Small intestine (tissue), 7 donors: ENCODE measurements at regions not wholly inside any gene's neighbourhood (a gene's known extent, or its start where the extent isn't known, plus 50 kb on each side); places are given as distances from the start of the nearest gene placed in this dataset.

Source experiments
- DNase-seq, 2 donors: peaks; one replicate each; pipeline versions ENCODE4 v3.0.0 to v3.0.0-alpha.2; 2013
- FAIRE-seq: peaks from 2 replicates; lab custom pipeline; 2012; peaks lifted over from hg19 to GRCh38; lab: Jason Lieb, UNC
- H3K27ac ChIP-seq, 3 donors: one replicate each; pipeline ENCODE4 v1.5.1; 2013; ENCODE audit warnings: low read length in 2 of 3, mild to moderate bottlenecking in 2 of 3, control low read depth in 1 of 3, inconsistent platforms in 1 of 3, low read depth in 1 of 3, moderate library complexity in 1 of 3
- H3K27me3 ChIP-seq, 3 donors: one replicate each; pipeline ENCODE4 v1.6.1; 2013; ENCODE audit warnings: low read length in 3 of 3, inconsistent platforms in 1 of 3; ENCODE audit not compliant: control insufficient read depth in 3 of 3, insufficient read depth in 3 of 3
- H3K36me3 ChIP-seq, 3 donors: one replicate each; pipeline ENCODE4 v1.6.1; 2013; ENCODE audit warnings: low read length in 3 of 3, inconsistent platforms in 1 of 3, low read depth in 1 of 3, mild to moderate bottlenecking in 1 of 3, moderate library complexity in 1 of 3; ENCODE audit not compliant: control insufficient read depth in 3 of 3, insufficient read depth in 2 of 3
- H3K4me1 ChIP-seq, 3 donors: one replicate each; pipeline ENCODE4 v1.6.1; 2013; ENCODE audit warnings: low read length in 2 of 3, inconsistent platforms in 1 of 3, low read depth in 1 of 3, mild to moderate bottlenecking in 1 of 3, moderate library complexity in 1 of 3; ENCODE audit not compliant: control insufficient read depth in 3 of 3, insufficient read depth in 2 of 3
- H3K4me3 ChIP-seq, 3 donors: one replicate each; pipeline ENCODE4 v1.5.1; 2013; ENCODE audit warnings: low read length in 3 of 3, control low read depth in 1 of 3, inconsistent platforms in 1 of 3, low read depth in 1 of 3, mild to moderate bottlenecking in 1 of 3, moderate library complexity in 1 of 3
- H3K9me3 ChIP-seq, 2 donors: one replicate each; pipeline ENCODE4 v1.6.1; 2013; ENCODE audit warnings: low read depth in 1 of 2, low read length in 1 of 2; ENCODE audit not compliant: control insufficient read depth in 2 of 2, insufficient read depth in 1 of 2
- WGBS, 3 donors: extraction: QIAGEN DNeasy Blood & Tissue Kit; methylation state at CpG; one replicate each; pipeline ENCODE4 v1.1.7; 2013; 5-methylcytosine and 5-hydroxymethylcytosine counted together
- donor health status: healthy with polysubstance abuse.
- donor health status: control.
- donor health status: control.
- donor health status: Bipolar disorder and iron deficiency.
- donor health status: healthy.

DNA sequence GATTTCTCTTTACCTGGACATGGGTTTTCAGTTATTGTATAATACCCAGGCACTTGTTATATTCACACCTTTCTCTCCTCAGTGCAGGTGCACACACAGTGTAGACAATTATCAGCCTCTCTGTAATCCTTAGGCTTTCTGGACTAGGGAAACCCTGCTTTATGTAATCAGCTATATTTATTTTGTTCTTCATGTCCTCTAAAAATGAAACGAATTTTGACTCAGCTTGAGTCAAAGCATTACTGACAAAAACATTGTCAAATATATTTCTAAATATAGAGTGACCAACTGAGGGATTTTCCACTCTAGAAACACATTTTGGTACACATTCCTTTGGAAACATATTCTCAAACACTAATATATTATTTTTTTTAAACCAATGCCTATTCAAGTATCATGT lies 144.8 kb upstream of the GULP1 start:
- FAIRE-seq, result no peak
- H3K27ac ChIP-seq, result no peak overlapping the region
- H3K4me3 ChIP-seq, result no peak overlapping the region
- H3K4me1 ChIP-seq, result no peaks in the 10 kb centered on the region
- no peaks in the 10 kb centered on the region for H3K36me3 ChIP-seq
- no peak for DNase-seq
- no peaks in the 10 kb centered on the region for H3K27me3 ChIP-seq
- H3K9me3 ChIP-seq, result no peaks in the 10 kb centered on the region
- 12 to 22% (median 22%) methylated on average over 1 of the region's 1 CpG for WGBS, 3 donors

DNA sequence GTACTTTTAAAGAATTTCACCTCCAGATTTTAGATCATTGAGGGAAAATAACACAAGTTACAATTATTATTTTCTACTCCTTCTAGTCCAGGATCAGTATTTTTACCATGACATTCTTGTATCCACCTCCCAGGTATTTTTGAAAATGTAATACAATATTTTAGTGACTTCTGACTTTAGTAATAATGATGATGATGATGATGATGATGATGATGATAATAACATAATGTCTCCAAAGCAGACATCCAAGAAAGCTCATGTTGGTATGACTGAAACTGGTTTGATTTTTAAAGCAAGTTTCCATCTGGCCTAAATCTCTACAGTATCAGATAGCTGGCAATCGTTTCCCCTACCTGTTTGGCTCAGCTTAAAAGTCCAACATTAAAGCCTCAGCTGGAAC lies 140.0 kb upstream of the GULP1 start:
- Histone ChIP-seq H3K4me1 (no peaks in the 10 kb centered on the region), H3K27me3 (no peaks in the 10 kb centered on the region), H3K9me3 (no peaks in the 10 kb centered on the region), H3K36me3 (no peaks in the 10 kb centered on the region), H3K27ac (no peak overlapping the region), H3K4me3 (no peak overlapping the region)
- no peak for DNase-seq
- WGBS, 3 donors, result 18 to 53% (median 38%) methylated on average over 1 of the region's 1 CpG
- FAIRE-seq, result no peak

DNA sequence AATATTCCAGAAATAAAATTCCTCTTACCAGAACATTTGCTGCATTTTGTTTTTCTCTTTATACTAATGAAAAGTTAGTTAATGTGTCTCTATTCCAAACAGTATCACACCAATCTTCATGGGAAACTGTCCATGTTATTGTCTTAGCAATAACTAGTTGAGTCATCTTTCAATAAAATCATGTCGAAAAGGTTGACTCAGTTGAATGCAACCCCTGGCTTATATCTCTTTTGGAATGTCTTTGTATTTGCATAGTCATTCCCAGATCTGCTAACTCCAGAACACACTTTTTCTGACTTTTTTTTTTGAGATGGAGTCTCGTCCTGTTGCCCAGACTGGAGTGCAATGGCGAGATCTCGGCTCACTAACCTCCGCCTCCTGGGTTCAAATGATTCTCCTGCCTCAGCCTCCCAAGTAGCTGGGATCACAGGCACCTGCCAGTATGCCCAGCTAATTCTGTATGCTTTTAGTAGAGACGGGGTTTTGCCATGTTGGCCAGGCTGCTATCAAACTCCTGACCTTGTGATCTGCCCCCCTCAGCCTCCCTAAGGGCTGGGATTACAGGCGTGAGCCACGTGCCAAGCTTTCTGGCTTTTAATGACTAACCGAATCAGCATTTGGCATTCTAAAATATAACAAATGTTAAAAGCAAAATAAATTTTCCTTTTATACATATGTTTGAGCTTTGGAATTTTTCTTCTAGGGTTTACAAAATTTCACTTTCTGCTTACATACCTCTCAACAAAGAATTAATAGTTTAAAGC lies 133.2 kb upstream of the GULP1 start:
- Histone ChIP-seq H3K27ac (no peak overlapping the region), H3K9me3 (no peaks in the 10 kb centered on the region), H3K27me3 (no peaks in the 10 kb centered on the region), H3K4me3 (no peak overlapping the region), H3K36me3 (no peaks in the 10 kb centered on the region), H3K4me1 (no peaks in the 10 kb centered on the region)
- 67 to 76% (median 72%) methylated on average over 9 of the region's 9 CpGs for WGBS, 3 donors
- FAIRE-seq (no peak), DNase-seq (no peak)

GRCh38 chr2:188159484-188159883 lies 132.2 kb upstream of the GULP1 start:
- Histone ChIP-seq H3K27me3 (no peaks in the 10 kb centered on the region), H3K4me1 (no peaks in the 10 kb centered on the region), H3K27ac (no peak overlapping the region), H3K4me3 (no peak overlapping the region), H3K36me3 (no peaks in the 10 kb centered on the region), H3K9me3 (no peaks in the 10 kb centered on the region)
- 78 to 85% (median 81%) methylated on average over 2 of the region's 2 CpGs for WGBS, 3 donors
- no peak for DNase-seq
- no peak for FAIRE-seq

GRCh38 chr2:188170356-188170755 lies 121.3 kb upstream of the GULP1 start:
- H3K4me1 ChIP-seq, result no peaks in the 10 kb centered on the region
- no peak for DNase-seq
- no peaks in the 10 kb centered on the region for H3K36me3 ChIP-seq
- H3K4me3 ChIP-seq, result no peak overlapping the region
- WGBS, 3 donors, result 89 to 90% (median 89%) methylated on average over 4 of the region's 4 CpGs
- H3K27ac ChIP-seq, result no peak overlapping the region
- no peaks in the 10 kb centered on the region for H3K9me3 ChIP-seq
- no peaks in the 10 kb centered on the region for H3K27me3 ChIP-seq
- no peak for FAIRE-seq

DNA sequence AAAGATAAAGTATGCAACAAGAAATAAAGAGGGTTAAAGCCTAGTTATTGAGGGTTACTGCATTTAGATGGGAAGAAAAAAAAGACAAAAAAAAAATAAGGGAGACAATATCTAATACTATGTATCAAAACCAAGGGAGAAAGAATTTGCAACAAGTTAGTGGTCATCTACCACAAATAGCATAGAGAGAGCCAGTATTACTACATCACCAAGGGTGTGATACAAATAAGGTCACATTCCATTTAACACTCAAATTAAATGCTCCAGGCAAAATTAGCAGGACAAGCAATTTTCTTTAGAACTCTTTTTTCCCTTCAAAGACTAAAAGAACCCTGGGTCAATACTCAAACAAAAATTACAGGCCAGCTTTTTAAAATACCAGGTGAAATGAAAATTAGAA lies 115.1 kb upstream of the GULP1 start:
- no peak overlapping the region for H3K4me3 ChIP-seq
- no peak for DNase-seq
- FAIRE-seq, result no peak
- no peaks in the 10 kb centered on the region for H3K27me3 ChIP-seq
- no peaks in the 10 kb centered on the region for H3K36me3 ChIP-seq
- no peaks in the 10 kb centered on the region for H3K9me3 ChIP-seq
- no peaks in the 10 kb centered on the region for H3K4me1 ChIP-seq
- no peak overlapping the region for H3K27ac ChIP-seq

DNA sequence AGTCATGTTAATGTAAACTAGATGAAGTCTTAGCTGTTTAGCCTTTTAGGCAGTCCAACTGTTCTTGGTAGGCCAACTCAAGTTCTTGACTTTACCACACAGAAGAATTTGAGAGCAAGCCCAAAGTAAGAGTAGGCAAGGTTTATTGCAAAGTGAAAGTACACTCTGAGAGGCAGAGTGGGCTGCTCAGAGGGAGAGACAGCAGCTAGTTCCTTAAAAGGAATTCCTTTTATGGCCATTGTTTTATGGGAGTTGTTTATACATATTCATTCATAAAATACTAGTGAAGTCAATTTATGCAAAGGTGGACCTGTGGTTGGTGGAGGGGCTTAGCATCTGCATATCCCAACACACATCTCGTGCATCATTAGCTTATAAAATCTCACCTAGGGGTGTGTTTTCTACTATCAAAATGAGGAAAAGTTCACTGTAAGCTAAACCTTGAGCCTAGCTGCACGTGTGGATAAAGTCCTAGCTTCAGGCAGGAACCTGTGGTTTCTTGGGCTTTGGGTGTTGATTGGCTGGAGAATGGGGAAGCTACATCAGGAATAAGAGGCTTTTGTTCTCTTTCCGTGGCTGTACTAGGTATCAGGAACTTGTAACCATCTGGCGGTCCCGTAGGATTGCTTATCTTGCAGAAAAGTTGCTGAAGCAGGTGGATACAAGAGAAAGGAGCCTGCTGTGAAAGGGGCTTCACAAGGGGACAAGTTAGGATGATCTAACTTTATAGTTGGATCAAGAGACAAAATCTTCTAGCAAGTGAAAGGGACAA lies 110.4 kb upstream of the GULP1 start:
- H3K36me3 ChIP-seq, result no peaks in the 10 kb centered on the region
- H3K9me3 ChIP-seq, result no peaks in the 10 kb centered on the region
- 10 to 44% (median 23%) methylated on average over 5 of the region's 5 CpGs for WGBS, 3 donors
- DNase-seq, result peak; percentile 3 to 31
- no peaks in the 10 kb centered on the region for H3K27me3 ChIP-seq
- H3K4me1 ChIP-seq, result no peaks in the 10 kb centered on the region
- H3K27ac ChIP-seq, result no peak overlapping the region
- no peak for FAIRE-seq
- no peak overlapping the region for H3K4me3 ChIP-seq

DNA sequence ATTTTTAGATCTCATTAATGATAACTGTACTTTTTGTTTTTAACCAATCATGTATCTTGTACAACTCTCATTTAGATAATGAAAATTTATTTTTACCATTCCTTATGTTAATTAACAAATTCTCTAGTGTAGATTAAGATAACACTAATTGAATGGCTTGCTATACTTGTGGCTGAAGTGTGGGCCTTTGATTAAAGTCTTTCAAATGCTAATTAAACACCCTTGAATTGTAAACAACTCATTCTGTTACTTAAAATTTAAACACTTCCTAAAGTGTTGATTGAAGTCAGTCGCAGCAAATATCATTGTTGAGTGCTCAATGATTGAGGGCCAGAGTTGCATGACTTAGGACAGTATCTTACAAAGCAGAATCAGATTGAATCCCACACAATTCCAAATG lies 109.8 kb upstream of the GULP1 start:
- H3K27me3 ChIP-seq, result no peaks in the 10 kb centered on the region
- no peak overlapping the region for H3K27ac ChIP-seq
- DNase-seq, result no peak
- H3K9me3 ChIP-seq, result no peaks in the 10 kb centered on the region
- WGBS, 3 donors, result 60 to 75% (median 72%) methylated on average over 1 of the region's 1 CpG
- no peak overlapping the region for H3K4me3 ChIP-seq
- no peaks in the 10 kb centered on the region for H3K36me3 ChIP-seq
- H3K4me1 ChIP-seq, result no peaks in the 10 kb centered on the region
- no peak for FAIRE-seq
